Heart left ventricle (tissue), 16 donors: ENCODE measurements at regions not wholly inside any gene's neighbourhood (a gene's known extent, or its start where the extent isn't known, plus 50 kb on each side); places are given as distances from the start of the nearest gene placed in this dataset.
A peak's percentile ranks its signal among the peaks of the same experiment; 100 is the strongest.

Experiments used
- ATAC-seq, 4 donors: fragments of 200-7000 bp; cut with Tn5 transposase; one replicate each; pipeline ENCODE4 v1.9.1; 2020 to 2022; ENCODE audit warnings: moderate library complexity in 4 of 4, mild to moderate bottlenecking in 3 of 4, moderate number of reproducible peaks in 1 of 4
- DNase-seq, 5 donors: peaks; one replicate each; pipeline ENCODE4 v3.0.0-alpha.2; 2020
- H3K27ac ChIP-seq, 12 donors: fragments of 200-600 bp; sonication (generic) in 4 of 12; one replicate each; pipeline versions ENCODE4 v1.5.0 to v1.8.0; 2016 to 2022; ENCODE audit warnings: mild to moderate bottlenecking in 2 of 12
- H3K27me3 ChIP-seq, 9 donors: fragments of 200-600 bp; sonication (generic) in 2 of 9; one replicate each; pipeline versions ENCODE4 v1.5.1 to v1.8.0; 2016 to 2022; ENCODE audit warnings: mild to moderate bottlenecking in 3 of 9
- H3K36me3 ChIP-seq, 9 donors: fragments of 200-600 bp; sonication (generic) in 2 of 9; one replicate each; pipeline versions ENCODE4 v1.5.0 to v1.8.0; 2018 to 2022; ENCODE audit warnings: mild to moderate bottlenecking in 2 of 9
- H3K4me1 ChIP-seq, 12 donors: fragments of 200-600 bp; sonication (generic) in 4 of 12; one replicate each; pipeline versions ENCODE4 v1.5.0 to v1.8.0; 2016 to 2022; ENCODE audit warnings: mild to moderate bottlenecking in 3 of 12
- H3K4me3 ChIP-seq, 12 donors: fragments of 200-600 bp; sonication (generic) in 4 of 12; one replicate each; pipeline versions ENCODE4 v1.5.0 to v1.8.0; 2017 to 2022; ENCODE audit warnings: mild to moderate bottlenecking in 9 of 12, moderate library complexity in 4 of 12
- H3K9me3 ChIP-seq, 12 donors: fragments of 200-600 bp; sonication (generic) in 4 of 12; one replicate each; pipeline versions ENCODE4 v1.5.0 to v1.8.0; 2016 to 2022; ENCODE audit warnings: mild to moderate bottlenecking in 1 of 12
- CTCF ChIP-seq, 12 donors: fragments of 200-600 bp; sonication (generic) in 4 of 12; IDR thresholded peaks; one replicate each; pipeline versions ENCODE4 v1.5.0 to v1.8.0; 2018 to 2022; ENCODE audit warnings: antibody characterized with exemption in 12 of 12, mild to moderate bottlenecking in 5 of 12
- POLR2A ChIP-seq, 2 donors: fragments of 450-650 bp; IDR thresholded peaks; one replicate each; pipeline ENCODE4 v1.6.1; 2017; ENCODE audit warnings: antibody characterized with exemption in 2 of 2, mild to moderate bottlenecking in 2 of 2, moderate library complexity in 2 of 2
- WGBS, 4 donors: extraction: QIAGEN DNeasy Blood & Tissue Kit in 2 of 4; methylation state at CpG; one replicate each; pipeline versions ENCODE4 v1.1.5 to v1.1.7; 2013 to 2018; 5-methylcytosine and 5-hydroxymethylcytosine counted together
- intact Hi-C, 10 donors: fragments of 100-400 bp; cut with DNase I; formaldehyde crosslinking; loops; one replicate each; pipeline versions ENCODE4 v1.11.1 to v1.14.2; 2022
- donor health status: ischemic (EF 13 %, LVEDD 7.1; RV severe dilation, severe dysfunction).
- donor health status: healthy with polysubstance abuse.
- donor health status: DM: no; HTN: yes; CAD: no.
- donor health status: DM: no; HTN: no; CAD: no.
- donor health status: ischemic (EF 25% LVEDD 6.9; RV normal size, moderate dysfunction).
- donor health status: ischemic (EF 25% LVEDD 5.7; RV mildly dilated, moderate dysfunction).
- donor health status: healthy.
- donor health status: DM: yes; HTN: yes; CAD: no.
- donor health status: ischemic (EF 35%, LVEDD 5.7; RV mildly dilated, moderate dysfunction).
- donor health status: nonischemic (EF 11% LVEDD 7.7; RV severe dilation, severe dysfunction).
- donor health status: DM: yes; HTN: yes; CAD: no.
- donor health status: PGD.
- donor health status: ischemic (EF 29% LVEDD 5.4; RV normal size, mild dysfunction).
- donor health status: nonischemic (EF 23%, LVEDD 6.1; RV moderate dilation, normal function).

- no peaks in the 10 kb centered on the region for H3K36me3 ChIP-seq
- no peak for DNase-seq
- H3K4me1 ChIP-seq: peaks cover 0 to 15% (median 0%) of the 10 kb centered on the region in 12 donors
- peaks cover 0 to 5% (median 0%) of the 10 kb centered on the region in 9 donors for H3K27me3 ChIP-seq
- intact Hi-C loops: no loop called here
- WGBS, 4 donors: 54 to 64% (median 56%) methylated on average over 7 of the region's 7 CpGs
- H3K27ac ChIP-seq: no peak overlapping the region
- H3K4me3 ChIP-seq: no peak overlapping the region
- no peak for ATAC-seq
- TF ChIP-seq CTCF (IDR thresholded peaks at IDR 0.05): no peak
- TF ChIP-seq POLR2A (IDR thresholded peaks at IDR 0.05): no peak
- H3K9me3 ChIP-seq: no peaks in the 10 kb centered on the region
These were observed 503.8 kb downstream of the IRX1 start for GRCh38 chr5:4099386-4099785.

- Histone ChIP-seq H3K27ac (no peak overlapping the region), H3K36me3 (no peaks in the 10 kb centered on the region), H3K4me3 (peak overlapping the region in 1 of 12 donors; percentile 11), H3K9me3 (no peaks in the 10 kb centered on the region), H3K27me3 (peaks cover 0 to 5% (median 0%) of the 10 kb centered on the region in 9 donors), H3K4me1 (peaks cover 0 to 13% (median 0%) of the 10 kb centered on the region in 12 donors)
- TF ChIP-seq POLR2A (IDR thresholded peaks at IDR 0.05): no peak
- no peak for TF ChIP-seq CTCF (IDR thresholded peaks at IDR 0.05)
- intact Hi-C loops: no loop called here
- 22 to 41% (median 35%) methylated on average over 14 of the region's 14 CpGs for WGBS, 4 donors
- DNase-seq: no peak
- peak in 1 of 4 donors; percentile 13 for ATAC-seq
These were observed 505.1 kb downstream of the IRX1 start for GRCh38 chr5:4100739-4101138.

- Histone ChIP-seq H3K27ac (no peak overlapping the region), H3K27me3 (peaks cover 0 to 5% (median 0%) of the 10 kb centered on the region in 9 donors), H3K4me1 (peaks cover 0 to 9% (median 0%) of the 10 kb centered on the region in 12 donors), H3K9me3 (no peaks in the 10 kb centered on the region), H3K4me3 (peak overlapping the region in 1 of 12 donors; percentile 11), H3K36me3 (no peaks in the 10 kb centered on the region)
- intact Hi-C loops: no loop called here
- WGBS, 4 donors: 53 to 62% (median 57%) methylated on average over 12 of the region's 12 CpGs
- TF ChIP-seq CTCF (IDR thresholded peaks at IDR 0.05) (no peak), POLR2A (IDR thresholded peaks at IDR 0.05) (no peak)
- no peak for DNase-seq
- no peak for ATAC-seq
These were observed 505.6 kb downstream of the IRX1 start for GRCh38 chr5:4101189-4101588.

- no peak for ATAC-seq
- H3K9me3 ChIP-seq: no peaks in the 10 kb centered on the region
- no peak overlapping the region for H3K4me3 ChIP-seq
- intact Hi-C loops: no loop called here
- TF ChIP-seq POLR2A (IDR thresholded peaks at IDR 0.05): no peak
- WGBS, 4 donors: 76 to 86% (median 78%) methylated on average over 4 of the region's 4 CpGs
- no peak for DNase-seq
- no peak overlapping the region for H3K27ac ChIP-seq
- H3K36me3 ChIP-seq: no peaks in the 10 kb centered on the region
- H3K4me1 ChIP-seq: peaks cover 0 to 7% (median 0%) of the 10 kb centered on the region in 12 donors
- H3K27me3 ChIP-seq: peaks cover 0 to 5% (median 0%) of the 10 kb centered on the region in 9 donors
These were observed 509.4 kb downstream of the IRX1 start for GRCh38 chr5:4104831-4105597.
